ENCODE measurements at regions not wholly inside any gene's neighbourhood (a gene's known extent, or its start where the extent isn't known, plus 50 kb on each side); places are given as distances from the start of the nearest gene placed in this dataset.

DNA sequence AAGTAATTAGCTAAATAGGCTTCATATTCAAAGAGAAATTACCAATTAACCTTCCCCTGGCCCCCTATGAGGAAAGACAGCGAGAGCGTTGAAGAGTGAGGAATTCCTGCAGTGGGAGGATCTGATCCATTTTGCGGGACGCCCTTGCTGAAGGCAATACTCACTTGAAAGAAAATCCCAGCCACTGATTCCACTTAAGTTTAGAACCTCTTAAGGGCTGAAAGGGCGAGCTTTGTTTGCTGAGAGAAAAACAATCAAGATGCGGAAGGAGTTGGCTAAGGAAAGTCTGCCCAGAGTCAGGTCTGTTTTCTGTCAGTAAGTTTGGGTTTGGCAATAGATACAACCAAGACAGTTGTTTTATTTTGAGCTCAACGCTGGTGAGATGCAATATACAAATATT is 102.8 kb upstream of the GBE1 start:
- no peaks in the 10 kb centered on the region for H3K27me3 Mint-ChIP-seq (ENCODE audit: low read depth)
- H3K4me1 Mint-ChIP-seq (ENCODE audit: low read depth): peaks cover 4% of the 10 kb centered on the region
- TF ChIP-seq, protein P1, sequence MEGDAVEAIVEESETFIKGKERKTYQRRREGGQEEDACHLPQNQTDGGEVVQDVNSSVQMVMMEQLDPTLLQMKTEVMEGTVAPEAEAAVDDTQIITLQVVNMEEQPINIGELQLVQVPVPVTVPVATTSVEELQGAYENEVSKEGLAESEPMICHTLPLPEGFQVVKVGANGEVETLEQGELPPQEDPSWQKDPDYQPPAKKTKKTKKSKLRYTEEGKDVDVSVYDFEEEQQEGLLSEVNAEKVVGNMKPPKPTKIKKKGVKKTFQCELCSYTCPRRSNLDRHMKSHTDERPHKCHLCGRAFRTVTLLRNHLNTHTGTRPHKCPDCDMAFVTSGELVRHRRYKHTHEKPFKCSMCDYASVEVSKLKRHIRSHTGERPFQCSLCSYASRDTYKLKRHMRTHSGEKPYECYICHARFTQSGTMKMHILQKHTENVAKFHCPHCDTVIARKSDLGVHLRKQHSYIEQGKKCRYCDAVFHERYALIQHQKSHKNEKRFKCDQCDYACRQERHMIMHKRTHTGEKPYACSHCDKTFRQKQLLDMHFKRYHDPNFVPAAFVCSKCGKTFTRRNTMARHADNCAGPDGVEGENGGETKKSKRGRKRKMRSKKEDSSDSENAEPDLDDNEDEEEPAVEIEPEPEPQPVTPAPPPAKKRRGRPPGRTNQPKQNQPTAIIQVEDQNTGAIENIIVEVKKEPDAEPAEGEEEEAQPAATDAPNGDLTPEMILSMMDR (IDR thresholded peaks at IDR 0.05): no peak
- H3K27ac Mint-ChIP-seq (ENCODE audit: unreplicated experiment): peak overlapping the region; percentile 24
- no peaks in the 10 kb centered on the region for H3K36me3 Mint-ChIP-seq (ENCODE audit: low read depth)
- no peaks in the 10 kb centered on the region for H3K9me3 Mint-ChIP-seq (ENCODE audit: low read depth)
- DNase-seq (ENCODE audit: low spot score): no peak
- no peak overlapping the region for H3K4me3 Mint-ChIP-seq (ENCODE audit: unreplicated experiment)

DNA sequence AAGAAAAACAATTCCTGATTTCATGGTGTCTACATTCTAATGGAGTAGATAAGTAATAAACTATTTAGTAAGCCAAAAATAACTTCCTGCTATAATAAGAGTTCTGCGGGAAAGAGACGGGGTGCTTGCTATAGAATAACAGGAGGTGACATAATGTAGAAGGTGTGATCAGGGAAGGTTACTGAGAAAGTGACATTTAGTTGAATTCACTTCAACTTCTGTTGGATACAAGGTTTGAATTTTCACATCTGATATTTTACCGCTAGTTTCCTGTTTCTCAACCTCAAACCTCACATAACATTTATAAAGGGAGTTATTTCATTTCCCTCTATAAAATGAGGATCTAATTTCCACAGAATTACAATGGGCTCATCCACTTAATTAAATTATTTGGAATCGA is 102.3 kb upstream of the GBE1 start:
- H3K4me3 Mint-ChIP-seq (ENCODE audit: unreplicated experiment): no peak overlapping the region
- no peak overlapping the region for H3K27ac Mint-ChIP-seq (ENCODE audit: unreplicated experiment)
- H3K4me1 Mint-ChIP-seq (ENCODE audit: low read depth): peaks cover 4% of the 10 kb centered on the region
- H3K9me3 Mint-ChIP-seq (ENCODE audit: low read depth): no peaks in the 10 kb centered on the region
- no peak for DNase-seq (ENCODE audit: low spot score)
- TF ChIP-seq, protein P1 (IDR thresholded peaks at IDR 0.05): no peak
- H3K36me3 Mint-ChIP-seq (ENCODE audit: low read depth): no peaks in the 10 kb centered on the region
- H3K27me3 Mint-ChIP-seq (ENCODE audit: low read depth): no peaks in the 10 kb centered on the region

DNA sequence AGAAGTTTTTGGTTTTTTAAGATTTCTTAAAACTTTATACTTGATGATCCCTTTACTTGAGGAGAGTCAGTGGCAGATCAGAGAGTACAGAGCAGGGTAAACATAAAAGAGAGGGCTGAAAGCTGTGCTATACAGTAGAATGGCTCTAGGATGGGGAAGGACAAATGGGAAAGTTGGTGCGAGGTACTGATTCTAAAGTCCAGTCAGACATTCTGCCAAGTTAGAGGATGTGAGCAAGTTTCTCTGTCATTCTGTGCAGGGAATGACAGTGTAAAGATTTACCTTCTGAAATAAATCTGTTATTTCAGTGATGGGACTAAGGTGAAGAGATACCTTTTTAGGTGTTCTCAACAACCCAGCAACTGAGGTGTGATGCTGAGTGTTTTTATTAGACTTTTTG is 100.1 kb upstream of the GBE1 start:
- no peaks in the 10 kb centered on the region for H3K9me3 Mint-ChIP-seq (ENCODE audit: low read depth)
- H3K36me3 Mint-ChIP-seq (ENCODE audit: low read depth): no peaks in the 10 kb centered on the region
- peaks cover 4% of the 10 kb centered on the region for H3K4me1 Mint-ChIP-seq (ENCODE audit: low read depth)
- H3K27me3 Mint-ChIP-seq (ENCODE audit: low read depth): no peaks in the 10 kb centered on the region
- TF ChIP-seq, protein P1 (IDR thresholded peaks at IDR 0.05): no peak
- DNase-seq (ENCODE audit: low spot score): no peak
- no peak overlapping the region for H3K4me3 Mint-ChIP-seq (ENCODE audit: unreplicated experiment)
- no peak overlapping the region for H3K27ac Mint-ChIP-seq (ENCODE audit: unreplicated experiment)

DNA sequence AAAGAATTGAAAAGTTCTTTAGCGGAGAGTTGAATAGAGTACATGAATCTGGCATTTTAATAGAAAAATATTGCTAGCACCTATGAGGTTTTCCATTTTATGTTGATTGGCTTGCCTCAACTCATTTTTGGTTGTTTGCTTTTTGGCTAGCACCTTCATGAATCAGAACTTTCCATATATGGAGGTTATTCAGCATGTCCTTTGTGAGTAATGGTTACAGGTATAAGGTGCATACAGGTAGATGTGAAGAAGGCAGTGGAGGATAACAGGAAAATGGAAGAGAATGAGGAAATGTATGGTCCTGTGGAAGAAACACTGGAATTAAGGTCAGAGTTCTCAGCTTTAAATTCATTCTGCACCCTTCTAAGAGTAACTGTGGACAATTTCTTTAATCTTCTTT is 98.1 kb upstream of the GBE1 start:
- H3K27ac Mint-ChIP-seq (ENCODE audit: unreplicated experiment): no peak overlapping the region
- TF ChIP-seq, protein P1 (IDR thresholded peaks at IDR 0.05): no peak
- no peaks in the 10 kb centered on the region for H3K9me3 Mint-ChIP-seq (ENCODE audit: low read depth)
- no peaks in the 10 kb centered on the region for H3K27me3 Mint-ChIP-seq (ENCODE audit: low read depth)
- DNase-seq (ENCODE audit: low spot score): no peak
- peaks cover 4% of the 10 kb centered on the region for H3K4me1 Mint-ChIP-seq (ENCODE audit: low read depth)
- no peaks in the 10 kb centered on the region for H3K36me3 Mint-ChIP-seq (ENCODE audit: low read depth)
- H3K4me3 Mint-ChIP-seq (ENCODE audit: unreplicated experiment): no peak overlapping the region

DNA sequence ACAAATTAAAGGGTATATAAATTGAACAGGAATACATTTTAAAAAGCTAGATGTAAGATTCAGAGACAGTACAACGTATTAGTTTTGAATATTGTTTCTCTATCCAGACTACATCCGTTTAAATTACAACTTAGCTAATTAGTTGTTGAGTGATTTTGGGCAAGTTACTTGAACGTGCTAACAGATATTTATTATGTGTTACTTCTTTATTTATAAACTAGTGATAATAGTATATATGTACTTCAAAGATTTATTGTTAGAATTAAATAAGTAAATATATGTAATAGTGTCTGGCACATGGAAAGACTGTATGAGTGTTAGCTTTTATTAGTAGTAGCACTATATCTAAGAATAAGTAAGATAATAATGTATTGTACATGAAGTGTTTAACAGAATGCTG is 92.0 kb upstream of the GBE1 start:
- no peak for DNase-seq (ENCODE audit: low spot score)
- H3K9me3 Mint-ChIP-seq (ENCODE audit: low read depth): no peaks in the 10 kb centered on the region
- no peak overlapping the region for H3K4me3 Mint-ChIP-seq (ENCODE audit: unreplicated experiment)
- H3K4me1 Mint-ChIP-seq (ENCODE audit: low read depth): no peaks in the 10 kb centered on the region
- no peaks in the 10 kb centered on the region for H3K27me3 Mint-ChIP-seq (ENCODE audit: low read depth)
- no peaks in the 10 kb centered on the region for H3K36me3 Mint-ChIP-seq (ENCODE audit: low read depth)
- TF ChIP-seq, protein P1 (IDR thresholded peaks at IDR 0.05): no peak
- H3K27ac Mint-ChIP-seq (ENCODE audit: unreplicated experiment): no peak overlapping the region
